ENCODE measurements at regions not wholly inside any gene's neighbourhood (a gene's known extent, or its start where the extent isn't known, plus 50 kb on each side); places are given as distances from the start of the nearest gene placed in this dataset.

DNA sequence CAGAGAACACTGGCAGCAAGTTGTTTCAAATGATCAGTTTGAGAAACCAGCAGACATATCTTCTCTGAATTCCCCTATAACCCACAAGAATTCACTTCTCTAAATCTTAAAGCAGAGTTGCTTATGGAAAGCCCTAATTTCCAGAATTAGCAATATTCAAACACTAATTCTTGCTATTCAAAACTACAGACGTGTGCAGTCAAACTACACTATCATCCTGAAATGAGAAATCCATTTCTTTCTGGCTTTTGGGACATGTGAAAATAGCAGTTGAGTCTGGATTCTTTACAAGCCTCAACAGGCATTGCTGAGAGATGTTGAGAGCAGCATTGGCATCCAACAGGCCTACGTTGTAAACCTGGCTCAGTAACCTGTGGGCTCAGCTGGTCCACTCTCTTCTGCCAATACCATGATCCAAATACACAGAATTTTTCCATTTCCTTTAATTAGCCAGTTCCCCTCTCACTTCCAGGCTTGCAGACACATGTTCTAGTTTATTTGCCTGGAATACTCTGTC, 74.6 kb upstream of the TMTC1 start:
- no CpG with 5 or more reads among the region's 2 CpGs for WGBS, 2 experiments (ENCODE audit: extremely low coverage in 2 of 2, insufficient read length in 1 of 2)
- Histone ChIP-seq H3K36me3 (ENCODE audit: control insufficient read depth, insufficient read depth, low read length) (no peaks in the 10 kb centered on the region), H3K27me3 (ENCODE audit: control insufficient read depth, insufficient read depth, low read length) (peaks cover 1% of the 10 kb centered on the region), H3K18ac (ENCODE audit: low read depth, low read length) (no peak overlapping the region), H3K23ac (ENCODE audit: low read depth, low read length) (no peak overlapping the region), H3K9me3 (ENCODE audit: control insufficient read depth, insufficient read depth, low read length) (no peaks in the 10 kb centered on the region), H4K5ac (ENCODE audit: low read depth, low read length) (no peak overlapping the region), H3K9me1 (ENCODE audit: insufficient read depth, low read length) (no peaks in the 10 kb centered on the region), H2BK15ac (ENCODE audit: low read depth, low read length) (no peak overlapping the region), H3K56ac (ENCODE audit: extremely low read depth, insufficient read depth, low read length) (no peak overlapping the region), H2BK120ac (ENCODE audit: low read depth, low read length) (no peak overlapping the region), H3K4me3 (ENCODE audit: insufficient read depth, low read depth, low read length) (no peak overlapping the region), H2AFZ (replicated peaks; ENCODE audit: low read length, poor library complexity) (no peak overlapping the region), H2AK5ac (ENCODE audit: low read depth, low read length) (no peak overlapping the region), H4K91ac (ENCODE audit: insufficient read depth, low read depth, low read length) (no peak overlapping the region), H3K14ac (replicated peaks; ENCODE audit: low read depth, low read length) (no peak overlapping the region), H3K27ac (ENCODE audit: insufficient read depth, low read length) (no peak overlapping the region), H3K9ac (ENCODE audit: low read depth, low read length) (no peak overlapping the region), H3K4ac (ENCODE audit: low read depth, low read length) (no peak overlapping the region), H4K8ac (ENCODE audit: low read depth in 2 of 2, low read length in 2 of 2) (no peak overlapping the region), H2AK9ac (replicated peaks; ENCODE audit: low read depth, low read length, poor library complexity) (no peak overlapping the region), H2BK5ac (ENCODE audit: low read depth, low read length, poor library complexity, severe bottlenecking) (no peak overlapping the region), H3K4me2 (ENCODE audit: low read depth, low read length) (no peak overlapping the region), H3K79me1 (ENCODE audit: low read depth in 1 of 2, low read length in 2 of 2) (no peaks in the 10 kb centered on the region), H2BK20ac (ENCODE audit: low read depth, low read length) (no peak overlapping the region), H3K4me1 (ENCODE audit: control insufficient read depth, insufficient read depth, low read length) (no peaks in the 10 kb centered on the region), H4K20me1 (ENCODE audit: insufficient read depth, low read length) (no peaks in the 10 kb centered on the region)
- DNase-seq (no peak), ATAC-seq (ENCODE audit: low read depth) (no peak)
- dilution Hi-C loops (cut with HindIII; ENCODE audit: low sequenced_read_pairs, unreplicated experiment) = no loop called here
- in situ Hi-C loops (cut with MboI; ENCODE audit: low sequenced_read_pairs) = no loop called here
- no TSS peak for BruUV-seq (replicated peaks)
- ChIA-PET CTCF (no interaction called here), POLR2A (ENCODE audit: unreplicated experiment) (no interaction called here)
- intact Hi-C loops (cut with micrococcal nuclease) = no loop called here
- TF ChIP-seq CHD1 (IDR thresholded peaks at IDR 0.05; ENCODE audit: low read depth, low read length) (no peak), RFX5 (IDR thresholded peaks at IDR 0.05; ENCODE audit: low read depth, low read length) (no peak), MAFK (IDR thresholded peaks at IDR 0.05; ENCODE audit: low read depth, low read length) (no peak), RCOR1 (IDR thresholded peaks at IDR 0.05; ENCODE audit: insufficient replicate concordance, low read length) (no peak), NFE2L2 (IDR thresholded peaks at IDR 0.05; ENCODE audit: low read depth, low read length) (no peak), SMC3 (IDR thresholded peaks at IDR 0.05; ENCODE audit: low read depth, low read length) (no peak), MXI1 (IDR thresholded peaks at IDR 0.05; ENCODE audit: borderline replicate concordance, low read depth, low read length) (no peak), MAZ (IDR thresholded peaks at IDR 0.05; ENCODE audit: borderline replicate concordance, low read depth, low read length) (no peak)
- TF ChIP-seq, protein P1, sequence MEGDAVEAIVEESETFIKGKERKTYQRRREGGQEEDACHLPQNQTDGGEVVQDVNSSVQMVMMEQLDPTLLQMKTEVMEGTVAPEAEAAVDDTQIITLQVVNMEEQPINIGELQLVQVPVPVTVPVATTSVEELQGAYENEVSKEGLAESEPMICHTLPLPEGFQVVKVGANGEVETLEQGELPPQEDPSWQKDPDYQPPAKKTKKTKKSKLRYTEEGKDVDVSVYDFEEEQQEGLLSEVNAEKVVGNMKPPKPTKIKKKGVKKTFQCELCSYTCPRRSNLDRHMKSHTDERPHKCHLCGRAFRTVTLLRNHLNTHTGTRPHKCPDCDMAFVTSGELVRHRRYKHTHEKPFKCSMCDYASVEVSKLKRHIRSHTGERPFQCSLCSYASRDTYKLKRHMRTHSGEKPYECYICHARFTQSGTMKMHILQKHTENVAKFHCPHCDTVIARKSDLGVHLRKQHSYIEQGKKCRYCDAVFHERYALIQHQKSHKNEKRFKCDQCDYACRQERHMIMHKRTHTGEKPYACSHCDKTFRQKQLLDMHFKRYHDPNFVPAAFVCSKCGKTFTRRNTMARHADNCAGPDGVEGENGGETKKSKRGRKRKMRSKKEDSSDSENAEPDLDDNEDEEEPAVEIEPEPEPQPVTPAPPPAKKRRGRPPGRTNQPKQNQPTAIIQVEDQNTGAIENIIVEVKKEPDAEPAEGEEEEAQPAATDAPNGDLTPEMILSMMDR (conservative IDR thresholded peaks at IDR 0.05; ENCODE audit: low read depth, low read length) = no peak
